Kidney glomerular epithelial cell (primary cell): ENCODE measurements at regions not wholly inside any gene's neighbourhood (a gene's known extent, or its start where the extent isn't known, plus 50 kb on each side); places are given as distances from the start of the nearest gene placed in this dataset.
"Not testable (repeated sequence)": the region's sequence is repeated elsewhere in the genome, so short reads cannot be mapped to it uniquely, and the experiment has no call there.

Source experiments
- DNase-seq: peaks from one replicate; lab custom pipeline; 2025; lab: John Stamatoyannopoulos, UW

- no peak for DNase-seq
Measured at GRCh38 chr12:5096241-5096924, 52.7 kb downstream of the KCNA5 start.

GRCh38 chr12:5097786-5098185 is 54.1 kb downstream of the KCNA5 start:
- DNase-seq: no peak

GRCh38 chr12:5099136-5099535 is 55.5 kb downstream of the KCNA5 start:
- DNase-seq: no peak

- no peak for DNase-seq
Measured at GRCh38 chr12:5099591-5099990, 55.9 kb downstream of the KCNA5 start.

GRCh38 chr12:5101686-5102085 is 58.0 kb downstream of the KCNA5 start:
- DNase-seq: no peak

GRCh38 chr12:5102261-5102789 is 58.6 kb downstream of the KCNA5 start:
- DNase-seq: no peak

- no peak for DNase-seq
Measured at GRCh38 chr12:5102806-5103205, 59.1 kb downstream of the KCNA5 start.

GRCh38 chr12:5110345-5110744 is 66.7 kb downstream of the KCNA5 start:
- DNase-seq: no peak

- no peak for DNase-seq
Measured at GRCh38 chr12:5114436-5114835, 70.8 kb downstream of the KCNA5 start.

GRCh38 chr12:5121784-5122183 is 78.1 kb downstream of the KCNA5 start:
- DNase-seq: not testable (repeated sequence)

- not testable (repeated sequence) for DNase-seq
Measured at GRCh38 chr12:5122256-5122831, 78.7 kb downstream of the KCNA5 start.

- DNase-seq: no peak
Measured at GRCh38 chr12:5123921-5124320, 80.2 kb downstream of the KCNA5 start.

GRCh38 chr12:5124401-5124800 is 80.7 kb downstream of the KCNA5 start:
- no peak for DNase-seq

GRCh38 chr12:5134861-5135525 is 91.3 kb downstream of the KCNA5 start:
- no peak for DNase-seq

- DNase-seq: no peak
Measured at GRCh38 chr12:5138256-5138655, 94.6 kb downstream of the KCNA5 start.

GRCh38 chr12:5138845-5139244 is 95.2 kb downstream of the KCNA5 start:
- no peak for DNase-seq

GRCh38 chr12:5139751-5140150 is 96.1 kb downstream of the KCNA5 start:
- no peak for DNase-seq

GRCh38 chr12:5140190-5140589 is 96.5 kb downstream of the KCNA5 start:
- DNase-seq: no peak

GRCh38 chr12:5148880-5149279 is 105.2 kb downstream of the KCNA5 start:
- DNase-seq: no peak

GRCh38 chr12:5154091-5154490 is 110.4 kb downstream of the KCNA5 start:
- no peak for DNase-seq

- no peak for DNase-seq
Measured at GRCh38 chr12:5155866-5156265, 112.2 kb downstream of the KCNA5 start.

GRCh38 chr12:5160827-5161226 is 117.1 kb downstream of the KCNA5 start:
- no peak for DNase-seq

- no peak for DNase-seq
Measured at GRCh38 chr12:5163661-5164060, 120.0 kb downstream of the KCNA5 start.
